KOPT-K1 (cell line): ENCODE measurements at regions not wholly inside any gene's neighbourhood (a gene's known extent, or its start where the extent isn't known, plus 50 kb on each side); places are given as distances from the start of the nearest gene placed in this dataset.

ENCODE experiments used
- H3K27ac ChIP-seq: fragments of 200-600 bp; sonication (generic); 2 replicates; pipeline ENCODE4 v1.5.1; 2016; ENCODE audit warnings: antibody characterized with exemption, mild to moderate bottlenecking, low read depth, low read length; ENCODE audit not compliant: poor library complexity, severe bottlenecking
- H3K36me3 ChIP-seq: fragments of 200-600 bp; sonication (generic); 2 replicates; pipeline ENCODE4 v1.5.1; 2017; ENCODE audit warnings: antibody characterized with exemption, mild to moderate bottlenecking, low read length, moderate library complexity; ENCODE audit not compliant: insufficient read depth
- H3K9me3 ChIP-seq: fragments of 200-600 bp; sonication (generic); 2 replicates; pipeline ENCODE4 v1.5.1; 2017; ENCODE audit warnings: antibody characterized with exemption, low read length, mild to moderate bottlenecking; ENCODE audit not compliant: insufficient read depth, poor library complexity, severe bottlenecking

DNA sequence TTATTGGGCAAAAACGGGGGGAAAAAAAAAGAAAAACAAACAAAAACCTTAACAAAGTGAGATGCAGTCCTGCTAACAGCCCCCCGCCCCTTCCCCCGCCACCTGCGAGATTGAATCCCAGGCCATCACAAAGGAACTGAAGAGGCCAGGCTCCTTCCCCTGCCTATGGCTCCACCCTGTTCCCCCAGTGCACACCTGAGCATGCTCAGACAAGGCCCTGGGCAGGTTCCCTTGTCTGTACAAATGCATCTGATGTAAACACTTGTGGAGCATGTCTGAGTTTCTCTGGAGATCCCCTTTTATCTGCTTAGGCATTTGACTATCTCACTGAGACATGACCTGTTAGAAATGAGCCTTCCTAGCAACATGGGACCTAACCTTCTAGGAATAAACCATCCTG, 983.7 kb upstream of the PABPC4L start:
- no peaks in the 10 kb centered on the region for H3K36me3 ChIP-seq

DNA sequence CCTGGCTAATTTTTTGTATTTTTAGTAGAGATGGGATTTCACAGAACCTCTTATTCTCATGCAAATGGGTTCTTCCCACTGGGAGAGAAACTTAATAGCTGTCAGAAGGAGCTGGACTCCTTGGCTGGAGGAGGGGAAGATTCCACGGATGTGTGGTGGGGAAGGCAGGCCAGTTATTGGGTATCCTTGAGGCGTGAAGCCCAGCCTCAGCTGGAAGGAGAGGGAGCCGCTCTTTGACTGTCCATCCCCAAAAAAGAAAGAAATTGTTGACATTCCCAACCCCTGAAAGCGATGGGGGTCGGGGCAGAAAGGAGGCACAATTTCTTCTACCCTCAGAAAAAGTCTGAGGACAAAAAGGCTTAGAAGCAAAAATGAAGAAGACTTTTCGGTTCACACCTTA, 983.1 kb upstream of the PABPC4L start:
- H3K36me3 ChIP-seq = no peaks in the 10 kb centered on the region

More for the DNA sequence above, 983.7 kb upstream of the PABPC4L start:
- Histone ChIP-seq H3K9me3 (no peaks in the 10 kb centered on the region), H3K27ac (no peak overlapping the region)

DNA sequence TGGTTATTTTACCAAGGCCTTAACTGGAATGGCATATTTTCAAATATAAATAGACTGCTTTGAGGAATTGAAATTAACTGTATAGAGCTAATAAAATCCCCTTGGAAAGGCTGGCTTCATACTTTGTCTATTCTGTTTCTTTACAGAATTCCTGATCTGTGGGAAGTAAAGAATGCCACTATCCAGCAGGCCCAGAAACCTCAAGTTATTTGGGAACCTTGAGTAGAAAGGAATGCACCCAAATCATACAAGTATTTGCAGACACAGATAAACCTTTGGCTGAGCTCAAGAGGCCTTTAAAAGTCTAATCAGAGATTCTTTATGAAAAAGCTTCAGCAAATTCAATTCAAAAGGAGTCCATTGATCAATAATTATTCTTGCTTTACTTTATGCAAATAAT, 975.7 kb upstream of the PABPC4L start:
- no peak overlapping the region for H3K27ac ChIP-seq
- H3K36me3 ChIP-seq = no peaks in the 10 kb centered on the region
- H3K9me3 ChIP-seq = no peaks in the 10 kb centered on the region

More for the DNA sequence above, 983.1 kb upstream of the PABPC4L start:
- Histone ChIP-seq H3K9me3 (no peaks in the 10 kb centered on the region), H3K27ac (no peak overlapping the region)

DNA sequence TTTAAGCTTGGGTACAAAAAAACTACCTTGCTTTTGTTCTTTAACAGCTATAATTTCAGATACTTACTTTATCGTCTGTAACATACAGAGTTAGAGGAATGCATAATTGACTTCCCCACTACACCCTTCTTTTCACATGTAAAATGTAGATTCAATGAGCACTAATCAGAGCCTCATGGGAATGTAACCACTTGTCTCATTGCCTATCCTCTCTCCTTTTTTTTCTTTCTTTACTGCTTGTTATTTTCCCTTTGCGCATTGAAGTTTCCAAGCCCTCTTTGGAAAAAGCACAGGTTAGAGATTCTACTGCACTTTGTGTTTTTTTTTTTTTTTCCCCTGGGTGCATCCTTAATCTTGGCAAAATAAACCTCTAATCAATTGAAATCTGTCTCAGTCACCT, 965.1 kb upstream of the PABPC4L start:
- Histone ChIP-seq H3K9me3 (peaks cover 3% of the 10 kb centered on the region), H3K36me3 (no peaks in the 10 kb centered on the region), H3K27ac (no peak overlapping the region)

DNA sequence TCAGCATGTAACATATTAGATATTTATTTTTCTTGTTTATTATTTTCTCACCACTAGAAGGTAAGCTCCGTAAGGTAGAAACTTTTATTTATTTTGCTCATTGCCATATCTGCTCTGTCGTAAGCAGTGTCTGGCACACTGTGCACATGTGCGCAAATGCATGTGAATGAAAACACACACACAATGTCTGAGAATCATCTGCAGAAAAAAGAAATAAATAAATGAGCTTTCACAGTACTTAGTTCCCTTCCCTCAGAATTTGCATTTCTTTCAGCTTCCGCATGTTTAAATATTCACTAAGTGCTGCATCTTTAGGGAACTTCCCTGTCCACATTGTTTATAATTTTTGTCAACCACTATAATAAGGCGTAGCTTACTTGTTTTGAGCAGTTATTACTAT, 963.0 kb upstream of the PABPC4L start:
- Histone ChIP-seq H3K27ac (no peak overlapping the region), H3K36me3 (no peaks in the 10 kb centered on the region), H3K9me3 (peaks cover 3% of the 10 kb centered on the region)

DNA sequence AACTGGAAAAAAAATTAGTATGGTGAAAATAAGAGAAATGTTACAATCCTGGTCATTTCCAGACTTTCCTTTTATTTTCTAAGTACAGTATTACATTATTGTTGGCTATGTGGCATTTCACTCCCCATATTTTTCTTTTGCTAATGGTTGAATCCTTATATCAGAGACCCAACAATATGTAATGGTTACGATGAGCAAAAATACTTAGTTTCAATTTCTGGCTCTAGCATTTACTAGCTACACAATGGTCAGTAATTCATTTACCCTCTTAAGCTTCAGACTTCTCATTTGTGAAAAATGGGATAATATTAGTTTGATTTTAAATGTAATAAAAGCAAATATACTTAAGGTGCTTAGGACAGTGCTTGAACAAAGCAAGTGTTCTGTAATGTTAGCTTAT, 942.9 kb upstream of the PABPC4L start:
- H3K9me3 ChIP-seq = no peaks in the 10 kb centered on the region
- no peaks in the 10 kb centered on the region for H3K36me3 ChIP-seq
- no peak overlapping the region for H3K27ac ChIP-seq

DNA sequence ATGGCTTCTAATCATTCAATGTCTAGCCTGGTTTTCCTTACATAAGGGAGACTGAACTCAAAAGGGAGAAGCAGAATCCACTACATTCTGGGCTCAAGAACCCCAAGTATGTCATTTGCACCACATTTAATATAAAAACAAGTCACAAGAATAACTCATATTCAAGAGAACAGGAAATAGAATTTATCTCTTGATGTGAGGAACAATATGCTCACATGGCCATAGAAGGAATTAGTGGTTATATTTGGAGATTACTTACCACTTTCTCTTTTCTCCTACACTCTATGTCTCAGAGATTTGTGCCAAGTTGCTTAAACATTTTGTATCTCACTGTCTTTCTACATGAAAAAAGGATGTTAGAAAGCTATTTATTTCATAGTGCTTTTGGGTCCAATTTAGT, 922.6 kb upstream of the PABPC4L start:
- Histone ChIP-seq H3K36me3 (no peaks in the 10 kb centered on the region), H3K9me3 (no peaks in the 10 kb centered on the region), H3K27ac (no peak overlapping the region)

DNA sequence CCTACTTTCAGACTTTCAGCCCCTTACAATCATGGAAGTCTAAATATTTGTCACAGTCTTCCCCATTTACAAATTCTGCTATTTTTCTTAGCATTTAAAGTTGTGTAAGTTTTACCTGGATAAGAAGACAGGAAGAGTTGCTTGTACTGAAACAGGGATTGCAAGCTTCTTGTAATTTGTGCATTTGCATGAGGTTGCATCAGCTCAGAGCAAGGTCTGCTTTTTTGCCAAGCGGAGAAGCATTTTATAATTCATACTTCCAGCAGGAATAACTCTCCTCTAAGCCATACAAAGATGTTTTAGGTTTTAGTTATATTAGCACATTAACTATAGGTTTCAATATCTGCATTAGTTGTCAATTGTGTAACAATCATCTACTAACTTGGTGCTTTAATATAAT, 922.0 kb upstream of the PABPC4L start:
- Histone ChIP-seq H3K36me3 (no peaks in the 10 kb centered on the region), H3K27ac (no peak overlapping the region), H3K9me3 (no peaks in the 10 kb centered on the region)

DNA sequence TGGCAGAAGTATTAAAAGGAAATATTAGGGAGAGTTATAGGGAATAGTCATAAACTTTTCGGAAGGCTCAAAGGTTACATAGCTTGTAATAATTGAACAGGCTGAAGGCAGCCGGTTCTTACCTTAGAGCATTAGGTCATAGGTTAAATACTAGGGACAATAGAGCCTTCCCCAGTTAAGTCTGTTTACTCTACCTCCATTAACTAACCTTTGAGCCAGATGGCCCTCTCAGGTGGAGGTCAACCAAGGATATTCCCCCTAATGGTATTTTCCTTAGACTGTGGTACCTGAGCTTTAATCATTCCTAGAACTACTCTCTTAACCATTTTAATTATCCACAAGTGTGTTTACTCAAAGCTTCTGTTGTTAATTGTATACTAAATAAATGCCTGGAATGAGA, 920.9 kb upstream of the PABPC4L start:
- Histone ChIP-seq H3K27ac (no peak overlapping the region), H3K36me3 (no peaks in the 10 kb centered on the region), H3K9me3 (no peaks in the 10 kb centered on the region)

DNA sequence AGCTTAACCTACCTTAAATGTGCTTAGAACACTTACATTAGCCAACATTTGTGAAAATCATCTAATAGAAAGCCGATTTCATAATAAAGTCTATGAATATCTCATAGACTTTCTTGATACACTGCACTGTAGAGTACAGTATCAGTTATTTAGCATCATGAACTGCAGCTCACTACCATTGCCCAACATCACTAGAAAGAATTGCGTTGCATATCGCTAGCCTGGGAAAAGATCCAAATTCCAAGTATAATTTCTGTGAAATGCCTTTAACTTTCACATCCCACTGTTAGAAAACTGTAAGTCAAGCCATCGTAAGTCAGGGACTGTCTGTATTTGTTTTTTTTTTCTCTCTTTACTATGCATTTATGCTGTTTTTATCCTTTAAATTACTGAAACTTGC, 918.6 kb upstream of the PABPC4L start:
- Histone ChIP-seq H3K27ac (no peak overlapping the region), H3K9me3 (no peaks in the 10 kb centered on the region)

DNA sequence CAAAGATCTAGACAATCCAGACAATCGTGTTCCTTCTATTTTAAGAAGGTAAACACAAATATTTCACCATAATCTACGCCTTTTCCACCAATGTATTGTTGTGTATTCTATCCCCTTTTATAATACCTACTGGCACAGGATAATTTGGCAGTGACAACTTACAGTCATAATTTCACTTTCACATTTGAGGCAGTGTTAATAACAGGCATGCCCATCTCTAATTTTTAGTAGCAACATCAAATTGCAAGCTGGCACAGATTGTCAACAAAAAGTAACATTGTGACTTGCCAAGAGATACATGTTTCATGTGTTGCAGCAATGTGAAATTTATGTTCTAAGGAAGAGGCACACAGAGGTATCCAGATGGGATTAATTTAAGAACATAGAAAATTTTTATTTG, 912.5 kb upstream of the PABPC4L start:
- H3K36me3 ChIP-seq = no peaks in the 10 kb centered on the region
- H3K9me3 ChIP-seq = no peaks in the 10 kb centered on the region
- no peak overlapping the region for H3K27ac ChIP-seq

More for the DNA sequence above, 918.6 kb upstream of the PABPC4L start:
- no peaks in the 10 kb centered on the region for H3K36me3 ChIP-seq

DNA sequence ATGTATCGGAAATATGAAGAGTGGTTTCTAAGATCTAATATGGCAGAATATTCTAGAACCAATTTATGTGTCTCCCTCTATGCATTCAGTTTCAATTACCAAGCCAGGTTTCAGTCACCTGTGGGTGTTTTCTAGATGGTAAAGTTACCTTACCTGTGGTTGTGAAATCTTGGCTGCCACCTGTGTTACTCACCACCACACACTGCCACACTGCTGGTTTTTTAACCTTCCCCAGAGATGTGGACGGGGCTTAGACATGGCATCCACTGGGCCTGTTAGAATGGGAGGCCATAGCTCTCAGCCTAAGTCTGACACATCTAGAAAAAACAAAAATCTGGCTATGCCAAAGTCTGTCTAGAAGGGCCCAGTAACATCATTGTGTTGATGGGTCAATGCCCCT, 896.5 kb upstream of the PABPC4L start:
- Histone ChIP-seq H3K27ac (no peak overlapping the region), H3K9me3 (no peaks in the 10 kb centered on the region)

DNA sequence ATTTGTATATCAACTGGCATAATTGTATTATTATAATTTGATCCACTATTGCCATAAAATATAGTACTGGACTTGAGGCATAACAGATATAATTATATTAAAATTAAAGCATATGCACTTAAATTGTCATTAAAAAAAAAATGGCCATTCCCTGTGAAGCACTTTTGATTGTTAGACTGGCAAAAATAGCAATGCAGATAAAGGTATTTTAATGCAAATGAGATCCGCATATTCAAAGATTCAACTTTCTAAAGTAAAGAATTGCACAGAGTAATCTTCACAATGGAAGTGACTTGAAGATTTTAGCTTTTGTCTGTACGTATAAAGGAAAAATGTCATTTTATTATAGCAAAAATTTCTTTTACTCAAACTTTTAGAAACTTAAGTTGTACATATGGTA, 871.8 kb upstream of the PABPC4L start:
- Histone ChIP-seq H3K36me3 (no peaks in the 10 kb centered on the region), H3K27ac (no peak overlapping the region), H3K9me3 (no peaks in the 10 kb centered on the region)

More for the DNA sequence above, 896.5 kb upstream of the PABPC4L start:
- H3K36me3 ChIP-seq = no peaks in the 10 kb centered on the region

DNA sequence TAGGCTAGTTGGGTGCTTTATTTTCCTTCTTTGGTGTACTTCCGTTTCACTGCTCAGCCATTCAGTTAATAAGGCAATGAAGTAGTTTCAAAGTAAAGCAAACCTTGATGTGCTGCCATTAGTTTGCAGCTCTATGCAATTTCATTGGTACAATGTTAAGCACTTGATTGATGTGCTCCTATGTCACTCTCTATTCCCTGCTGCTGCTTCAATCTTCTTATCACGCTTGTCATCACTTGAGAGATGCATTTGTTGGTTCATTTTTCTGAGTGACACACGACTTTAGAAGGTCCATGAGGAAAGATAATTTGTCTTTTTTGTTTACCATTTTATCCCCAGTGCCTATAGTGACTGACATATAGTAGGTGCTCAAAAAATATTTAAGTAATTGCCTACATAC, 871.0 kb upstream of the PABPC4L start:
- no peaks in the 10 kb centered on the region for H3K36me3 ChIP-seq
- H3K9me3 ChIP-seq = no peaks in the 10 kb centered on the region
- no peak overlapping the region for H3K27ac ChIP-seq

DNA sequence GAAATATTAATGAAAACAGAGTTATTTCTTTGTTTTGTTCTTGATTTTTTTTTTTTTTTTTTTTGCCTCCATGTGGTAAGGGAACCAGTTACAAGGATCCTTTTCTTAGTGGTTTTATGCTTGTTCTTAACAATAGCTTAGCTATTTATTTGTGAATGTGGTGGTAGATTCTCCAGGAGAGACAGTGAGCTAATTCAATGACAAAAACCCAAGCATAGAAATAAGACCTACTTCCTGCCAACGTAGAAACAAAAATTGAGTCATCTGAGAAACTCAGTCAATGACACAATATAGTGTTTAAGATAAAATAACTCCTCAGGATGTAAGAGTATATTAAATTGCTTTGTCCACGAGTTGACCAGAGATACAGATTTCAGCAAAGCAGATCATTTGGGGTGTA, 863.8 kb upstream of the PABPC4L start:
- no peaks in the 10 kb centered on the region for H3K9me3 ChIP-seq
- H3K36me3 ChIP-seq = no peaks in the 10 kb centered on the region
- H3K27ac ChIP-seq = no peak overlapping the region

DNA sequence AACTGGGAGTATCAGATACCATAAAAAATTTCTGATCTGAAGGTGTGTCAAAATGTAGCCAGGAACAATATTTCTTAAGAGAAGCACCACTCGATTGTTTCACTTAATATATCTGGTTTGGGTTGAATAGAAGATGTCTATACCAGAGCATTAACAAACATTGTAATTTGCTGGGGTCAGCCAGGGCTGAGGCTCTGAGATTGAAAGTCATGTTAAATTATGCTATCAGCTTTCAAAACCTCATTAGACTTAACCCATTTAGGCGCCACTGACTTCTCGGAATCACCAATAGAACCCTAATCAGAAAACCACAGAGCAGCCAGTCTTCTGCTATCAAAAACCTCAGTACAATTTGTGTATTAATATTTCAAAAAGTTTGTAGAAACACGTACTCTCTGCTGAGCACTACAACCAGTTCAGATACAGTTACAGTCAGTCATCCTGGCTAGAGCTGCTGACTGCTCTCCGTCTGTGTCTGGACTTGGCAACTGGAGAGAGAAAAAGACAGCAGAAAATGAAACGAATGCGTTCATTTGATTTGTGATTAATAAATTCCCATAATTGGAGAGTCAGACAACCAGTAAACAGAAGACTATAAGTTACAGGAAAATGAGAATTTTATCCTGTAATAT, 848.6 kb upstream of the PABPC4L start:
- Histone ChIP-seq H3K36me3 (no peaks in the 10 kb centered on the region), H3K27ac (peak overlapping the region; percentile 35), H3K9me3 (no peaks in the 10 kb centered on the region)
